HG02763 (cell line): ENCODE measurements at regions not wholly inside any gene's neighbourhood (a gene's known extent, or its start where the extent isn't known, plus 50 kb on each side); places are given as distances from the start of the nearest gene placed in this dataset.

Source experiments
- ATAC-seq: cut with Tn5 transposase; IDR thresholded peaks from one replicate; pipeline ENCODE4 v1.9.1; 2021; ENCODE audit warnings: mild to moderate bottlenecking, moderate library complexity; ENCODE audit not compliant: unreplicated experiment

DNA sequence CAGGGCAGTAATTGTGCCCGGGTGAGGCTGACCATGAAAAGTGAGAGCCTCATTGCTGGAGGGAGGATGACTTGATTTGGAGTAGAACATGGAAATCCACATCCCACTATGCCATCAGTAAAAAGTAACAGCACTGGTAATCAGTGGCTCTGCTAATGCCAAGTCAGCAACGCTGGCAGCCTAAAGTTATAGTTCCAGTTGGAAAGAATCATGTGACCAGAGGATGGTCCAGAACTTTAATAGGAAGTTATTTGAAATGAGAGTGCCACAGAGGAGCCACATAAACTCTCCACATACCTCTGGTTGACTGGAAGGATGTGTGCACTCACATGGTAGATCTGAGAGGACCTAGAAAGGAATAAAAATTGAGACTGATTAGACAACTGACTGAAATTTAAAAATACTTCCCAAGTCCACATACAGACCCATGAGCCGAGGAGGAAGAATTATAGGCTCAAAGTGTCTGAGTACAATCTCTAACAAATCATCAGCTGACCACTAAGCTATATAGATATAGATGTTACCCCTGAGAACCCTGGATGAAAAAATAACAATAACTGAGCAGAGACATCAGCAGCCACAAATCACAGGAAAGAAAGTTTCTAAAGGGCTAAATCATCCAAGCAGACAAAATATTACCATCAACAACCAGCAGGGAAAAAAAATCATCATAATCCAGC lies 346.8 kb downstream of the STK39 start:
- ATAC-seq: no peak

DNA sequence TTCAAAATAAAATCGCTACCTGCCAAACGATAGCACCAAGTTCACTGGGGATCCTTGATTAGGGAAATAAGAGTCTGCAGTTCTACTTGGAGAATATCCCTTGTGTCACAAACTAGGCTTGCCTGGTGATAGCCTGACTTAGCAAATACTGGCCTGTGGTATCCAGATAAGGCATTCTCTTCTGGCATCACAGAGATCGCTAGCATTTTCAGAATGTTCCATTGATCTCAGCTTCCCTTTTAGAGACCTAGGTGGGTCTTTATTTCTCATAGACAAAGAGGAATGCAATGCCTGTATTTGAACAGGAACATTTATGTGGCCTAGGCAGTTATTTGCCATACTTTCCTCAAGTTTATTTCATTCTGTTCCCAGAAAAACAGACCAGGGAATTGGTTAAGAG lies 349.1 kb downstream of the STK39 start:
- ATAC-seq: no peak

GRCh38 chr2:167891841-167892240 lies 355.6 kb downstream of the STK39 start:
- ATAC-seq: no peak

GRCh38 chr2:167890739-167891138 lies 356.7 kb downstream of the STK39 start:
- ATAC-seq: no peak

DNA sequence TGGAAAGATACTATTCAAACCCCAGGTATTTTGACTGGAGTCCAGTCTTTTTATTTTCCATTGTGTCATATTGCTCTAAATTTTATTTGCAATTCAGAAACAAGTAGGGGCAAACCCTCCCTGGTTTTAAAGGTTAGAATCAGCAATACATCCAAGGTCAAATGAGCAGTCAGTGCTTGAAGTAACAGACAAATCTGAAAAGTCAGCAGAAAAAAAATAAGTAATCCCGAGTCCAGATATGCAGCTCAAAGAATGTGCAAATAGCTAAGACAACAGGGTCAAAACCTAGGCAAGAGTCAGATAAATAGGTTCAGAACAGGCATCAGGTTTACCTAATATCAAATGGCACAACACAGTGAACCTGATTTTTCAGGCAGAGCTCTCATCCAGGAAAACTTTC lies 367.0 kb downstream of the STK39 start:
- no peak for ATAC-seq

- no peak for ATAC-seq
Observed at GRCh38 chr2:167875529-167875928, 371.9 kb downstream of the STK39 start.

DNA sequence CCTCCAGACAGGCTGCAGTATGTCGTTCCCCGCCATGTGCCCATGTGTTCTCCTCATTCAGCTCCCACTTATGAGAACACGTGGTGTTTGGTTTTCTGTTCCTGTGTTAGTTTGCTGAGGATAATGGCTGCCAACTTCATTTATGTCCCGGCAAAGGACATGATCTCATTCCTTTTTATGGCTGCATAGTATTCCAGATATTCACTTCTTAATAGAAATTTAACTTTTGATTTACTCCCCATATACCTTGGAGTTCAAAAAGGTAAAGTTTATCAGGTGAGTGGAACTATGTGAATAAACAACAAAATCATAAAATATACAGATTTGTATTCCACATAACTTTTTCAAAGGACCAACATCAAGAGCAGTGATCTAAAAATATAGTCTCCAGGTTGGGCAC lies 372.6 kb downstream of the STK39 start:
- ATAC-seq: no peak

DNA sequence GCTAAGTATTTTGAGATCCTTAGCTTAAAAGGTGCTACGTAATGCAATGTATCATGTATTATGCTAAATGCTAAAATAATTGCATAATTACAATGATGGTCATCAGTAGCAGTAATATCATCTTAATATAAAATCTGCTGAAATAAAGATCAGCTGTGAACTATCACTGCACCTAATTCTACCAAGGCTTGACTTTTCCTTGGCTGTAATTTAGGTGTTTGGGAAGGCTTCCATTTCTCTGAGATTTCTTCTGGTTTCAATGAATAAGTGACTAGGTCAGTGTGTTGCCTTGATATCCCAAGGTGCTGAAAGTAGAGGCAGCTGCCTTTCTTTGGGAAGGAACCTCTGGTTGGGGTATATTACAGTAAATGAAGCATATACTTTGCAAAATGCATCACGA lies 376.1 kb downstream of the STK39 start:
- no peak for ATAC-seq

- no peak for ATAC-seq
Observed at GRCh38 chr2:167869200-167869599, 378.2 kb downstream of the STK39 start.

- ATAC-seq: peak; percentile 7
Observed at GRCh38 chr2:167863377-167863776, 384.0 kb downstream of the STK39 start.

DNA sequence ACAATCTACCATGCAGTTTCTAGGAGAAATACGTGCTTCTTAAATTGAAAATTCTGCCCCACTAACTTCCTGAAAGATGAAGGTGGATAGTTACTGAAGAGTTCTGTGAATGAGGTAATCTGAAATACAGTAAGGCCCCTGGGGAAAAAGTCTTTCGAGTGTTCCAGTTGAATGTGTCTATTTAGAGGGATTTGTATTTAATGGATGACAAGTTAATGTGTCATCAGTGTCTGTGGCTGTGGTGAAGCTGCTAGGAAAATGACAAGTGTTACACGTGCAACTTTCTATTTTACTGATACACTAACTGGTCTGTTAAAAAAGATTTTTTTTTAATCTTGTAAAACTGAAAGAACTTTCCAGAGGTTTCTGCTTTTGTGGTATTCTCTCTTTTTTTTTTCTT lies 384.6 kb downstream of the STK39 start:
- ATAC-seq: peak; percentile 82

DNA sequence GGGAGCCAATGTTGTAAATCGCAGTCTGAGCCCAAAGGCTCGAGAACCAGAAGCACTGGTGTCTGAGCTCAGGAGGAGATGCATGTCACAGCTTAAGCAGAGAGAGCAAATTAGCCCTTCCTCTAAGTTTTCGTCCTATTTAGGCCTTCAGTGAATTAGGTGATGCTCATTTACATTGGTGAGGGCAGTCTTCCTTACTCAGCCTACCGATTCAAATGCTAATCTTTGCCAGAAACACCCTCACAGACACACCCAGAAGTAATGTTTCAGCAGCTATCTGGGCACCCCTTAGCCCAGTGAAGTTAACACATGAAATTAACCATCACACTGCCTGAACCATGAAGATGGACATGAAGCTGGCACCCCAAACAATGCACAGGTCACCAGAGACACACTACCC lies 385.1 kb downstream of the STK39 start:
- peak; percentile 5 for ATAC-seq

- no peak for ATAC-seq
Observed at GRCh38 chr2:167861574-167862193, 385.7 kb downstream of the STK39 start.

GRCh38 chr2:167860082-167860481 lies 387.3 kb downstream of the STK39 start:
- no peak for ATAC-seq

DNA sequence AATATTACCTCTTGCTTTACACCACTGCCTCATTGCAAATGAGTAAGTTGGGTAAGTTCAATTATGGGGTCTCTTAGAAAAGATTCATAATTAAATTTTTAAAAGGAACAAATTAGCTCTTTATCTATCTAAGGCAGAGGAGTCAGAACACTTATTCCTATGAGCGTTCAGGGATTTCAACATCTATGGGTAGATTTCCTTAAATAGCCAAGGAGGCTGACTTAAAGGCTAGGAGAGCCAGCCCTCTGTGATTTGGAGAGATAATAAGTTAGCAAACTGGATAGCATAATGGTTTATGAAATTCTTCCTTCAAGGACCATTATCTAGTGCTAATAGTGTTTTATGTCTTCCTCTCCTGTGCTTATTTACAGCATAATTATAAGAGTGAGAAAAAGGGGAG lies 387.7 kb downstream of the STK39 start:
- ATAC-seq: no peak

DNA sequence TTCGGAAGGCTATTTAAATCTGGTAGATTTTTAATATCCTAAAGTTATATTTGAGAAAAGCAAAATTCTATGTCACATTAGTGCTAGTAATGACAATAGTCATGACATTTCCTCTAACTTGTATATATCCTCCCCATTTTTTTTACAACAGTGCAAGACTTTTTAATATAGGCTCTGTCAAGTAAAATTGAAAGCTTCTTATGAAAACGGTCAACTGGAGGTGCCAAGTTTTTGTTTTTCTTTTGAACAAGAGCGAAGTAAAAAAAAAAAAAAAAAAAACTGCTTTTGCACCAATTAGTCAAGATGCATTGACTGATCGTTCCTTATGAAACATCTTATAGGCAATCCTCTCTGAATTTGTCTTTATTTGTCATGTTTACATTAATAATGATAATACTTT lies 389.3 kb downstream of the STK39 start:
- ATAC-seq: no peak

DNA sequence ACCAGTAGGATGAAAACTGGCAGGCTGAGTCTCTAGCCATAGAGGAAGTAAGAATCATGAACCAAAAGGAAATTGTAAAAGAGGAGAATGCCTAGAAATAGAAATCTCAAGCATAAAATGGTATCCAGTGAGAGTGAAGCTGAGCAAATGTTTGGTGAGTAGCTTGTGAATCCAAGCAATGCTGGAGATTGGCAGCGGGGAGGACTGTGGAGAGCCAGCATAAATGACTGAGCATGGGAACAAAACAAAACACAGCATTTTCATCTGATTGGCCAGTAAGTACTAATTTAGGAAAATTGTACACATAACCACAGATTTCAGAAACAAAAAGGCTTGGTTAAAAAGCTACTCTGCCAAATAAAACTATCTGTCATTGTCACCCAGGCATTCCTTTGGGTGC lies 390.0 kb downstream of the STK39 start:
- no peak for ATAC-seq

- no peak for ATAC-seq
Observed at GRCh38 chr2:167856190-167856589, 391.2 kb downstream of the STK39 start.

GRCh38 chr2:167855211-167855610 lies 392.2 kb downstream of the STK39 start:
- no peak for ATAC-seq

DNA sequence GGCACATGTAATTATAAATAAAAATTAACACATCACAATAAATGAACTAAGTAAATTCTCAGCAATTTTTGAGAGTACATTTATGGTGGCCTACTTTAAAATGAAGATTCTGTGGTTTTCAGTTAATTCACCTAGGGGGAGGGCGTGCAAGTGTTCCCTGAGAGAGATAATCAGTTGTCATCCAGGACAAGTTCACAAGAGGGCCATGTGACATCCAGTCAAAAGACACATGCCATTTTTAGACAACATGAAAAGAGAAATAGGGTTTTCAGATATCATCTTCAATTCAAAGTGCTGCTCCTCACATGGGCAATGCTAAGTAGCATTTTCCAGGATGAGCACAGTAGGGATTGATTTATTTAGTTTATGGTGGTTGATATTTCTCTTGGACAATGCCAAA lies 393.7 kb downstream of the STK39 start:
- no peak for ATAC-seq

DNA sequence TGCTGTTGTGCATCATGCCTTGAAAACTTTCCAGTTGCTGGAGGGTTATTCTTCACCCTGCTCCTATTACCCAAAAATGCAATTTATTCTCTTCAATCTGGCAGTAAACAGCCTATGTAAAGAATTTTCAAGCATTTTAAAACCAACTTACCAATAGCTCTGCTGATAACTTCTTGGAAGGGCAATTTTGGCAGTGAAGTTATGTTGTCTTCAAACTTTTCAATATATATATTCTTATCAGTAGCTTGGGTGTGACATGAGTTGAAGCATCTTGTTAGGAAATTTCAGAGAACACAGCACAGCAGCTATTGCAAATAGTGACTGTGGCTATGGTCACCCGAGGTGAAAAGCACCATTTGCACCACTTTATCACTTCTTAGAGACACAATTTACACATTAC lies 395.5 kb downstream of the STK39 start:
- no peak for ATAC-seq

DNA sequence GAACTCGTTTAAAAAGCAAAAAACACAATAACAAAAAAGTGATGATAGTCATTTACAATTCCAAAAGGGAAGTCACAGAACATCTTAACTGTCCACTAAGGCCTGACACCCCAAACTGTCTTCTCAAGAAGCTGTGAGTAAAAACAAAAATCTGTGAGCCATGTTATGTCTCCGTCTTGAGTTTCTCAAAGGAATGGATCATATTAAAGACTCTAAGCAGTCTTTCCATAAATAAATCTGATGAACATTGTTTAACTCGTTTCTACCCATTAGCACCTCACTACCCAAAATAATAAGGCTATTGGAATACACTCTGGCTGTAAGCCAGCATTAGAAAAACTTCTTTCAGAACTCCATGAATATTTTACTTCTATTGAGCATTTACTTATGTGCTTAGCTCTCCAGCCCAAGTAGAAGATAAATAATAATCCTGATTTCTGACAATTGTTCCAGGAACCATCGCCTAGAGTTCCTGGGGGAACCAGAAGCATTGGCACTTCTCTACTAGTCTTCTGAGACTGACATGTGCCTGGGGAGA lies 396.0 kb downstream of the STK39 start:
- ATAC-seq: no peak
